ENCODE measurements at regions not wholly inside any gene's neighbourhood (a gene's known extent, or its start where the extent isn't known, plus 50 kb on each side); places are given as distances from the start of the nearest gene placed in this dataset.

DNA sequence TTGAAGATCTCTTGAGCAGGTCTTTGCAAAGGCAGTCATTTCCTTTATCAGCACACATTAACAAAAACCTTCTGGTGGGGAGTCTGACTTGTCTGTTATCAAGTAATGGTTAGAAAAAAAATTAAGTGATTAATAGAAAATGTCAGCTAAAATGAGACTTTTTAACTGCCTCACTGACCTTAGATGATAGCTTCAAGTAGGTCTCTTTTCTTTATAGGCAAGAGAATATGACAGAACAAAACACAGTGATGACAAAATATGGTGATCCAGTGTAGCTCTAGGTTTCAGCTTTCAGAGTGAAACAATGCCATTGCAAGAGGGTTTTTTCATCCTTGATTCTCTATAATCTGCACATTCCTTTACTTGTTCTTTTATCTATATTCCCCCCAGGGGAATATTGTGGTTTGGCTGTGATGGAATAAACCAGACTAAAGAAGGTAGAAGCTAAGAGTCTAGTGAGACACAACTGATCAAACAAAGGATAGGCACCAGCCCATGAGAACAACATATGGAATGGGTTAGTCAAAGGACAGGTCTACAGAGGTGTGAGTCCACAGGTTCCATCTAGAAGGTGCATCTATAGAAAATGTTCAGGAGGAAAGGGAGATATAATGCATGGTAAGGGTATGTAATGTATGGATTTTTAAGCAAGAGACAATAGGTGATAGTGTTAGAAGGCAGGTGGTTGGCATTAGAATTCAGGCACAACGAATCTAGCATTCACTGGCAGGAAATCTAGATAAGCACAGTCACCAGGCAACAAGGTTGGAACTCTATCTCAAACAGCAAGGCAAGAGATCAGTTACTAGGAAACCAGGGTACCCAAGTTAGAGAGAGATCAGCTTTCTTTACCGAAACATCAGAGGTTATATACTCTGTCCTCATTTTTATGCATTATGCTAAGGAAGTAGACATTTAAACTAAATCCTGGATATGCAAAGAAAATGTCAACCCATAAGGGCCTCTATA, 228.9 kb upstream of the SMLR1 start:
- no peak for DNase-seq
- H3K9me3 ChIP-seq (replicated peaks in 1 of 3): no peaks in the 10 kb centered on the region
- intact Hi-C loops (cut with DNase I): no loop called here
- TF ChIP-seq, protein P1, sequence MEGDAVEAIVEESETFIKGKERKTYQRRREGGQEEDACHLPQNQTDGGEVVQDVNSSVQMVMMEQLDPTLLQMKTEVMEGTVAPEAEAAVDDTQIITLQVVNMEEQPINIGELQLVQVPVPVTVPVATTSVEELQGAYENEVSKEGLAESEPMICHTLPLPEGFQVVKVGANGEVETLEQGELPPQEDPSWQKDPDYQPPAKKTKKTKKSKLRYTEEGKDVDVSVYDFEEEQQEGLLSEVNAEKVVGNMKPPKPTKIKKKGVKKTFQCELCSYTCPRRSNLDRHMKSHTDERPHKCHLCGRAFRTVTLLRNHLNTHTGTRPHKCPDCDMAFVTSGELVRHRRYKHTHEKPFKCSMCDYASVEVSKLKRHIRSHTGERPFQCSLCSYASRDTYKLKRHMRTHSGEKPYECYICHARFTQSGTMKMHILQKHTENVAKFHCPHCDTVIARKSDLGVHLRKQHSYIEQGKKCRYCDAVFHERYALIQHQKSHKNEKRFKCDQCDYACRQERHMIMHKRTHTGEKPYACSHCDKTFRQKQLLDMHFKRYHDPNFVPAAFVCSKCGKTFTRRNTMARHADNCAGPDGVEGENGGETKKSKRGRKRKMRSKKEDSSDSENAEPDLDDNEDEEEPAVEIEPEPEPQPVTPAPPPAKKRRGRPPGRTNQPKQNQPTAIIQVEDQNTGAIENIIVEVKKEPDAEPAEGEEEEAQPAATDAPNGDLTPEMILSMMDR (IDR thresholded peaks at IDR 0.05): no peak
- TF ChIP-seq POLR2A (IDR thresholded peaks at IDR 0.05): no peak
- no peak overlapping the region for H3K4me3 ChIP-seq
- H3K27me3 ChIP-seq: no peaks in the 10 kb centered on the region
- 73 to 77% (median 75%) methylated on average over 2 of the region's 2 CpGs for WGBS, 4 donors
- H3K4me1 ChIP-seq (replicated peaks in 1 of 2): peaks cover 4 to 14% of the 10 kb centered on the region in 2 donors
- no peaks in the 10 kb centered on the region for H3K36me3 ChIP-seq (replicated peaks in 1 of 2)
- H3K27ac ChIP-seq: no peak overlapping the region

DNA sequence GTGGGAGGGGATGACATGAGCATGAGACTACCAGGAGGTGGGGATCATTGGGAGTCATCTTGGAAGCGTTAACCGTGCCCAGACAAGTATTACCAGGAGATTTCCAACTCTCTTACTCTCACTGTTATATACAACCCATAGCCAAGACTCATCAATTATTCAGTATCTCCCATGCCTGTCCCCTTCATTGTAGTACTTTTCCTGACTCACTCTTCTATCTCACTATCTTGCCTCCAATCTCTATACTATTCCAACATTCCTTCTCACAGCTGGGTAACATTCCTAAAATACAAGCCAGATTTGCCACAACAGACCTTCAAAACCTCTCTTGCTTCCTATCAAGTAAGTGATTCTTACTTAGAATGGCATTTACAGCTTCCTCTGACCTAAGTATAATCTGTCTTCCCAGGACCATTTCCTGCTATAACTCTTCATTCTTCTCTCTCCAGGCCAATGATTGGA, 226.3 kb upstream of the SMLR1 start:
- Histone ChIP-seq H3K4me3 (no peak overlapping the region), H3K4me1 (replicated peaks in 1 of 2) (peaks cover 11 to 32% of the 10 kb centered on the region in 2 donors), H3K9me3 (replicated peaks in 1 of 3) (no peaks in the 10 kb centered on the region), H3K27ac (no peak overlapping the region), H3K27me3 (no peaks in the 10 kb centered on the region), H3K36me3 (replicated peaks in 1 of 2) (no peaks in the 10 kb centered on the region)
- DNase-seq: no peak
- 83 to 95% (median 93%) methylated on average over 2 of the region's 2 CpGs for WGBS, 4 donors
- TF ChIP-seq, protein P1 (IDR thresholded peaks at IDR 0.05): no peak
- no peak for TF ChIP-seq POLR2A (IDR thresholded peaks at IDR 0.05)
- intact Hi-C loops (cut with DNase I): no loop called here

DNA sequence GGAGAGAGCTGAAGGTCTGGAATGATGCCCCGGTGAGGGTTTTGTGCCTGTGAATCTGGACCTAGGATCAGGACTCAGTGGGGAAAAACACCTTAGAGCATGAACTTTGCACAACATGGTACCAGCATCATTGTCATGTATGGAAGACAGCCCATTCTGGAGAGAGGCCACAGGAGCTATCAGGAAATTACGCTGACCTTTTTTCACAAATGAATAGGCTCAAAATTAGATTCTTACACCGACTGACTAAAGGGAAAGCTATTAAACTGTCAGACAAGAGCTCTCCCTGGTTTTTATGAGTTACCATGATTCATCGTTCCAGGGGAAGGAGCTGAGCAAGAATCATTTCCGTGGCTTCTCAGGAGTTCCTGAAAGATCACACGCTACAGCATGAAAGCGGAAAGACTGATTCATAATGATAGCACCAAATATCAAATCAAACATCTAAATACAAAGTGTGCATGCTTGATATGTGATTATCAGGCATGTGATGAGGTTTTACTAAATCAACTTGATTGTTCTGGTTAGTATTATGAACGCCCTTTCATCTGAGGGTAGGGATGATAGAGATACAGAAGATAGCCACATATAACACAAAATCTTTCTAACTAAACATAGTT, 224.9 kb upstream of the SMLR1 start:
- intact Hi-C loops (cut with DNase I): no loop called here
- H3K4me3 ChIP-seq: no peak overlapping the region
- H3K9me3 ChIP-seq (replicated peaks in 1 of 3): no peaks in the 10 kb centered on the region
- H3K36me3 ChIP-seq (replicated peaks in 1 of 2): no peaks in the 10 kb centered on the region
- TF ChIP-seq, protein P1 (IDR thresholded peaks at IDR 0.05): no peak
- TF ChIP-seq POLR2A (IDR thresholded peaks at IDR 0.05): no peak
- 27 to 31% (median 28%) methylated on average over 8 of the region's 8 CpGs for WGBS, 4 donors
- H3K27me3 ChIP-seq: no peaks in the 10 kb centered on the region
- peak in 5 of 7 donors; percentile 25 to 70 (median 29) for DNase-seq
- H3K27ac ChIP-seq: peak overlapping the region in 2 of 5 donors; percentile 60 to 63
- H3K4me1 ChIP-seq (replicated peaks in 1 of 2): peaks cover 11 to 32% of the 10 kb centered on the region in 2 donors

DNA sequence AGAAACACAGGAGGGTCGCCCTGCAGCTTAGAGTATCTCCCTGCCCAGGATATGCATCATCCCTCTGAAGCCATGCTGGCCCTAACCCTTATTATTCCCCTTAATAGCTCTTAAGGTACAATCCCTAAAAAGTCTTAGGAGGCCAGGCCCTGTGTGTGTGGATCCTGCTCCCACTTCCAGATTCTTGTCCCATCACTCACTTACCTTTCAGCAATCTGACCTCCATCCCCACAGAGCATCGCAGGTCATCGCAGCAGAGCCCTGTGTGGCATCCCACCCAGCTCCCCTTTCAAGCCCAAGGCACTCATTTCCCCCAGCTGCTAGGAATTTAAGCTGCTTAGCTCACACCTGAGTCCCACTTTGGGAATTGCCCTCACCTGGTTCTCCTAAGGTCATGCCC, 223.8 kb upstream of the SMLR1 start:
- no peak for DNase-seq
- intact Hi-C loops (cut with DNase I): no loop called here
- TF ChIP-seq POLR2A (IDR thresholded peaks at IDR 0.05): no peak
- TF ChIP-seq, protein P1 (IDR thresholded peaks at IDR 0.05): no peak
- no peak overlapping the region for H3K27ac ChIP-seq
- H3K9me3 ChIP-seq (replicated peaks in 1 of 3): no peaks in the 10 kb centered on the region
- H3K36me3 ChIP-seq (replicated peaks in 1 of 2): no peaks in the 10 kb centered on the region
- H3K4me3 ChIP-seq: no peak overlapping the region
- 90 to 100% (median 94%) methylated on average over 3 of the region's 3 CpGs for WGBS, 4 donors
- peaks cover 11 to 32% of the 10 kb centered on the region in 2 donors for H3K4me1 ChIP-seq (replicated peaks in 1 of 2)
- H3K27me3 ChIP-seq: no peaks in the 10 kb centered on the region
